ENCODE measurements at regions not wholly inside any gene's neighbourhood (a gene's known extent, or its start where the extent isn't known, plus 50 kb on each side); places are given as distances from the start of the nearest gene placed in this dataset.

DNA sequence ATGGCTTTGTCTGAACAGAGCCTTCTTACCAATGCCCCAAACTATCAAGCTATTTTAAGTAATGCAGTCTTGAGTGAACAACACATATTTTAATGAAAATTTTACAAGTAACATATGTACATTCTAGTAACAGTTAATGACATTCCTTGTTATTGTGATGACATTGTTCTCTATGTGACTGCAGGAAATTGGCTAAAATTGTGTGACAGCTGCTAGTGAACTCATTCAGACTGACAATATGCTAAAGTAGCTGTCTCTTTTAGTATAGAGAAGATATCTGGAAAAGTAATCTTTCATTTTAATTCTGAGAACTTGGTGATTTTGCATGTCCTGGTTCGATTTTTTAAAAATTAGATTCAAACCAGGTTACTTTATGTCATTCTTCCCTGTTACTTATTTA, 259.8 kb upstream of the MAGI2 start:
- TF ChIP-seq, protein P1, sequence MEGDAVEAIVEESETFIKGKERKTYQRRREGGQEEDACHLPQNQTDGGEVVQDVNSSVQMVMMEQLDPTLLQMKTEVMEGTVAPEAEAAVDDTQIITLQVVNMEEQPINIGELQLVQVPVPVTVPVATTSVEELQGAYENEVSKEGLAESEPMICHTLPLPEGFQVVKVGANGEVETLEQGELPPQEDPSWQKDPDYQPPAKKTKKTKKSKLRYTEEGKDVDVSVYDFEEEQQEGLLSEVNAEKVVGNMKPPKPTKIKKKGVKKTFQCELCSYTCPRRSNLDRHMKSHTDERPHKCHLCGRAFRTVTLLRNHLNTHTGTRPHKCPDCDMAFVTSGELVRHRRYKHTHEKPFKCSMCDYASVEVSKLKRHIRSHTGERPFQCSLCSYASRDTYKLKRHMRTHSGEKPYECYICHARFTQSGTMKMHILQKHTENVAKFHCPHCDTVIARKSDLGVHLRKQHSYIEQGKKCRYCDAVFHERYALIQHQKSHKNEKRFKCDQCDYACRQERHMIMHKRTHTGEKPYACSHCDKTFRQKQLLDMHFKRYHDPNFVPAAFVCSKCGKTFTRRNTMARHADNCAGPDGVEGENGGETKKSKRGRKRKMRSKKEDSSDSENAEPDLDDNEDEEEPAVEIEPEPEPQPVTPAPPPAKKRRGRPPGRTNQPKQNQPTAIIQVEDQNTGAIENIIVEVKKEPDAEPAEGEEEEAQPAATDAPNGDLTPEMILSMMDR (IDR thresholded peaks at IDR 0.05) = no peak
- TF ChIP-seq POLR2A (IDR thresholded peaks at IDR 0.05) = no peak
